Activated CD4-positive, alpha-beta T cell treated with anti-CD3 and anti-CD28 coated beads, Interleukin-2, amount 10 ng/mL, durations not matched to agents 7 days and 5 days (primary cell): ENCODE measurements at regions not wholly inside any gene's neighbourhood (a gene's known extent, or its start where the extent isn't known, plus 50 kb on each side); places are given as distances from the start of the nearest gene placed in this dataset.
A peak's percentile ranks its signal among the peaks of the same experiment; 100 is the strongest.
"Not testable (repeated sequence)": the region's sequence is repeated elsewhere in the genome, so short reads cannot be mapped to it uniquely, and the experiment has no call there.

Experiments
- CTCF ChIA-PET: fragments of 350-600 bp; sonication (Branson Sonifier 250); formaldehyde crosslinking; loops from one replicate; lab custom pipeline; 2021; ENCODE audit warnings: antibody characterized with exemption; lab: Charles Lee
- POLR2A ChIA-PET: fragments of 350-600 bp; sonication (Branson Sonifier 250); formaldehyde crosslinking; loops from one replicate; lab custom pipeline; 2021; ENCODE audit warnings: antibody characterized with exemption; lab: Charles Lee
- DNase-seq: peaks from one replicate; pipeline ENCODE4 v3.0.0-alpha.2; 2020
- H3K27ac Mint-ChIP-seq: one replicate; pipeline ENCODE4 v1.8.0; 2021; ENCODE audit warnings: mild to moderate bottlenecking, moderate library complexity, mixed read lengths
- H3K27me3 Mint-ChIP-seq: one replicate; pipeline ENCODE4 v1.8.0; 2021; ENCODE audit warnings: mixed read lengths
- H3K36me3 Mint-ChIP-seq: one replicate; pipeline ENCODE4 v1.8.0; 2021; ENCODE audit warnings: low read depth, mixed read lengths
- H3K4me1 Mint-ChIP-seq: one replicate; pipeline ENCODE4 v1.8.0; 2021; ENCODE audit warnings: mixed read lengths
- H3K4me3 Mint-ChIP-seq: one replicate; pipeline ENCODE4 v1.8.0; 2021; ENCODE audit warnings: mild to moderate bottlenecking, moderate library complexity, mixed read lengths
- H3K9me3 Mint-ChIP-seq: one replicate; pipeline ENCODE4 v1.8.0; 2021; ENCODE audit warnings: mixed read lengths

DNA sequence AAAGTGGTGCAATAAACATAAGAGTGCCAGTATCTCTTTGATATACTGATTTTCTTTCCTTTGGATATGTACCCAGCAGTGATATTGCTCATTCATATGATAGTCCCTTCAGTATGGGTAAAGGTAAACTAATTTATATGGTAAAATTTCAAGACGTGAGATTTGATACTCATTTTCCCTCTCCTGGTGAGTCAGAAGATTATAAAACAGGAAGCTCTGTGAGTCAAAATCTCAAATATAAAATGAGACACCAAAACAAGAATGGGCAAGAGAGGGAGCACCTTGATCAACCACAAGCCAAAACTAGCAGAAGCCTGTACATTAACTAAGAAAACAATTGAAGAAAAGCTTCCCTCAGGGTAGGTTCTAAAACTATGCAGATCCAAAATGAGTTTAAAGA lies 216.3 kb downstream of the SLITRK6 start:
- Mint-ChIP-seq H3K27ac (no peak overlapping the region), H3K4me3 (no peak overlapping the region), H3K27me3 (no peaks in the 10 kb centered on the region), H3K4me1 (no peaks in the 10 kb centered on the region), H3K36me3 (no peaks in the 10 kb centered on the region), H3K9me3 (peaks cover 2% of the 10 kb centered on the region)
- DNase-seq, result no peak
- POLR2A ChIA-PET, result no interaction called here
- CTCF ChIA-PET, result no interaction called here

DNA sequence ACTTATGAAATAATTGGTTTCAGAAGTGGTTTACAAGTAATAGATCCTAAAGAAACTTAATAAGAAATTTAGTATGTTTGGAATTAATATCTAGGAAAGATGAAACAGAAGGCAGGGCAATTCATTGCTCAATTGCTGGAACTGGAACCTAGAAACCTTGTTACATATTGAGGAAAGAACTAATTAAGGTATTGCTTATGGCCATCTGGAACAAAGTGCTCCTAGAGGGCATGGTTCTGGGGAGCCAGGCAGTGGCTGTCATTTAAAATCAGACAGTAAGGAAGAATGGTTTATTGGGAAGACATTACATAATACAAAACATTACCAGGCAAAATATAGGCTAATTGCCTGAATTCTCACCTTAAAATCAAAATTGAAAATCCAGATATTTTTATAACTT lies 224.1 kb downstream of the SLITRK6 start:
- Mint-ChIP-seq H3K4me3 (no peak overlapping the region), H3K27ac (no peak overlapping the region), H3K27me3 (no peaks in the 10 kb centered on the region), H3K36me3 (no peaks in the 10 kb centered on the region), H3K4me1 (no peaks in the 10 kb centered on the region), H3K9me3 (no peaks in the 10 kb centered on the region)
- CTCF ChIA-PET, result no interaction called here
- no peak for DNase-seq
- POLR2A ChIA-PET, result no interaction called here

DNA sequence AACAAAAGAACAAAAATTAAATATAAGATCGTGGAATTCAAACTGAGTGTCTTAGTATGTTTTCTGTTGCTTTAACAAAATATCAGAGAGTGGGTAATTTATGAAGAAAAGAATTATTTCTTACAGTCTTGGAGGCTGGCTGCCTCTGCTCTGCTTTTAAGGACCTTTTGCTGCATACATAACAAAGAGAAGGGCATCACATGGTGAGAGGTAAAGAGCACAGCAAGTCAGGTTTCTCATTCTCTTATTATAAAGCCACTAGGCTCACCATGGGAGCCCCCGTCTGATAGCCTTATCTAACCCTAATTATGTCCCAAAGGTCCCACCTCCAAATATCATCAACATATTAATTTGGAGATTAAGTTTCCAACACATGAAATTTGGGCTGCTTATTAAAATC lies 231.3 kb downstream of the SLITRK6 start:
- CTCF ChIA-PET, result interaction anchor here (0.6 kb wide), 1 partner anchor 117 kb away, joined by 3 read pairs; no protein-coding TSS in a partner anchor
- POLR2A ChIA-PET, result no interaction called here
- Mint-ChIP-seq H3K27me3 (no peaks in the 10 kb centered on the region), H3K36me3 (no peaks in the 10 kb centered on the region), H3K9me3 (no peaks in the 10 kb centered on the region), H3K27ac (no peak overlapping the region), H3K4me3 (no peak overlapping the region), H3K4me1 (no peaks in the 10 kb centered on the region)
- no peak for DNase-seq

DNA sequence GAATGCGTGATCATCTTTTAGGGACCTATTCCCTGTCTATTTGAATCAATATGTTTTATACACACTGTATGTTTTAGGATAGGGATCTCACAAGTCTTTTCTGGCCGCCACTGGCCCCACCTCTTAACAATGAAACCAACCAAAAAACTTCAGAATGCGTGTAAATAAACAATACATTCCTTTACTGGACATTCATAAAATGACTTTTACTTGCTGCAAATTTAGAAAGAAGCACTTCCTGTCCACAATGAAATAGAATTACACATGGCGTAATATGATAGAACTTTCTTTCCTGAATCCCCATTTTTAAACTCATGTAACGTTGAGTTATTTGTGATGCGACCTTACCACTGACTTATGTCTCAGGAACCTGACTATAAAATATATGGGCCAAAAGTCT lies 233.6 kb downstream of the SLITRK6 start:
- Mint-ChIP-seq H3K27me3 (no peaks in the 10 kb centered on the region), H3K27ac (no peak overlapping the region), H3K4me1 (no peaks in the 10 kb centered on the region), H3K4me3 (no peak overlapping the region), H3K36me3 (no peaks in the 10 kb centered on the region), H3K9me3 (no peaks in the 10 kb centered on the region)
- DNase-seq, result no peak
- CTCF ChIA-PET, result no interaction called here
- POLR2A ChIA-PET, result no interaction called here

DNA sequence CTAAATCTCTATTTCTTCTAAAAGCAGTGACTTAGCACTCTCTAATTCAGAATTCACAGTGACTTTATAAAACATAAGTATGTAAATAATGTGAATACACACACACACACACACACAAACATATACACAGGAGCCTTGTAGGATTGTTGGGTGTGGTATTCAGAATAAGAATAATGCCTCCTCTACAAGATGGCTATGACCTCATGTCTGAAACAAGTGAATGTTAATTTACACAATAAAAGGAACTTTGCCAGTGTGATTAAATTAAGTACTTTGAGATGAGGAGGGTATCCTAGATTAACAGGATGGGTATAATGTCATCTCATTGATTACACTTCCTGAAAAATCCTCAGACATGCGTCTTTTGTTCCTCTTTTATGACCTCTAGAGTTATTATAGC lies 234.6 kb downstream of the SLITRK6 start:
- no peaks in the 10 kb centered on the region for H3K27me3 Mint-ChIP-seq
- no peaks in the 10 kb centered on the region for H3K9me3 Mint-ChIP-seq
- H3K36me3 Mint-ChIP-seq, result no peaks in the 10 kb centered on the region
- POLR2A ChIA-PET, result no interaction called here
- H3K27ac Mint-ChIP-seq, result no peak overlapping the region
- H3K4me3 Mint-ChIP-seq, result no peak overlapping the region
- DNase-seq, result no peak
- CTCF ChIA-PET, result no interaction called here
- no peaks in the 10 kb centered on the region for H3K4me1 Mint-ChIP-seq

DNA sequence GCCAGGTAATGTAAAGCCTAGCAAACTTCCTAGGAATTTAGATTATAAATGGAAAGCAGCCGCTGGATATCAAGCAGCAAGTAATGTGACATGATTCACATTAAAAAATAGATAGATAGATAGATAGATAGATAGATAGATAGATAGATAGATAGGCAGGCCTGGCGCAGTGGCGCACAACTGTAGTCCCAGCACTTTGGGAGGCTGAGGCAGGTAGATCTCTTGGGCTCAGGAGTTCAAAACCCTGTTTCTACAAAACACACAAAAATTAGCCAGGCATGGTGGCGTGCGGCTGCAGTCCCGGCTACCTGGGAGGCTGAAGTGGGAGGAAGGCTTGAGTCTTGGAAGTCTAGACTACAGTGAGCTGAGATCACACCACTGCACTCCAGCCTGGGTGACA lies 236.9 kb downstream of the SLITRK6 start:
- ChIA-PET POLR2A (no interaction called here), CTCF (no interaction called here)
- no peaks in the 10 kb centered on the region for H3K27me3 Mint-ChIP-seq
- no peak for DNase-seq
- no peak overlapping the region for H3K27ac Mint-ChIP-seq
- no peaks in the 10 kb centered on the region for H3K9me3 Mint-ChIP-seq
- no peaks in the 10 kb centered on the region for H3K4me1 Mint-ChIP-seq
- no peaks in the 10 kb centered on the region for H3K36me3 Mint-ChIP-seq
- H3K4me3 Mint-ChIP-seq, result no peak overlapping the region

DNA sequence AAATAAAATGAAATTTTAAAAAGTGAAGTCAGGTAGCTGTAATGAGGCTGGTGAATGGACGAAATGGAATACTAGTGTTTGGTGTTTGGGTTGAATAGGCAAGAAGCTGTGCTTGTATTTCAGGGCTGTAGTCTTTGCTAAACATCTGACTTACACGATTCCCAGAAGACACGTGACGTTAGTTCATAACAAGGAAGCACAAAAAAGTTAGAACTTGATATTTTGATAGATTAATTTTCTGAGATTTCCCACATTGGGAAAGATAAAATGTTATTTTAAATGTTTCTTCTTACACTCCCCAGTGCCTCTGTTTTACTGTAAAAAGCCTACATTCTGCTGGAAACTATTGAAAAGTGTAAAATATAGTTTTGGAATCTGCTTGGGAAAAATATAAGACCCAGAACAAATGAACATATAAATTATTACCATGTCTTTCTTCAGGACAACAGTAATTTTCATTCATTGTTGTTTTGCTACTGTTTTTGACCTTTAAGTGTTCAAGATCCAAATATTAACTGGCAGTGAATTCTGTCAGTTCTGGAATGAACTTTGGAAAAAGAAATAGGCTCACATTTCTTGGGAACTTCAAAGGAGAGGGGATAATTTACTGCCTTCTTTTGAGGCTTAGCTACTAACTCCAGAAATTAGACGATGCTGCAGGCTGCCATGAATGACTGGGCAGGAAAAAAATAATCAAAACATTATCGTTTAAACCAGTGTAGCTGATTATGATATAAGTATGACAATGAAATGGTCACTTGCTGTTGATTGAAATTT lies 241.3 kb downstream of the SLITRK6 start:
- Mint-ChIP-seq H3K4me1 (no peaks in the 10 kb centered on the region), H3K36me3 (no peaks in the 10 kb centered on the region)
- POLR2A ChIA-PET, result no interaction called here

DNA sequence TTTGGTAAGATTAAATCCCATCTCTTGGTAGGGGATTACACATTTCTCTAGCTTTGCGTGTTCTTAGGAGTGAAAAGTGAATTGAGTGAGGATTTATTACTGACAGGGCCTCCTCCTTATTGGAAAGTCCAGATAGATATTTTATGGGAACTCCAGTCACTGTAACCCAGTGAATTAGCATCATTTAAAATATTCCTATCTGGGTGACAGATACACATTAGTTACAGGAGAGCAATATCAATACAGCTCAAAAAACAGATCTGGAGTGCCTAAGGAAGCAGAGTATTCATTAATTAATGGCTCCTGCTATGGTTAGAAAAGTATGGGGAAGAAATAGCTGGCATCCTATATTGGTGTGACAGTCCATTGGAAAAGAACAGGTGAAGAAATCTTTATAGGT lies 248.2 kb downstream of the SLITRK6 start:
- H3K27ac Mint-ChIP-seq, result no peak overlapping the region
- H3K4me1 Mint-ChIP-seq, result no peaks in the 10 kb centered on the region
- ChIA-PET POLR2A (no interaction called here), CTCF (no interaction called here)
- H3K36me3 Mint-ChIP-seq, result no peaks in the 10 kb centered on the region
- no peak overlapping the region for H3K4me3 Mint-ChIP-seq
- no peaks in the 10 kb centered on the region for H3K27me3 Mint-ChIP-seq
- H3K9me3 Mint-ChIP-seq, result peaks cover 10% of the 10 kb centered on the region
- no peak for DNase-seq

More for the DNA sequence above, 241.3 kb downstream of the SLITRK6 start:
- H3K4me3 Mint-ChIP-seq, result no peak overlapping the region
- CTCF ChIA-PET, result no interaction called here
- no peaks in the 10 kb centered on the region for H3K27me3 Mint-ChIP-seq
- no peak overlapping the region for H3K27ac Mint-ChIP-seq
- DNase-seq, result no peak
- no peaks in the 10 kb centered on the region for H3K9me3 Mint-ChIP-seq

DNA sequence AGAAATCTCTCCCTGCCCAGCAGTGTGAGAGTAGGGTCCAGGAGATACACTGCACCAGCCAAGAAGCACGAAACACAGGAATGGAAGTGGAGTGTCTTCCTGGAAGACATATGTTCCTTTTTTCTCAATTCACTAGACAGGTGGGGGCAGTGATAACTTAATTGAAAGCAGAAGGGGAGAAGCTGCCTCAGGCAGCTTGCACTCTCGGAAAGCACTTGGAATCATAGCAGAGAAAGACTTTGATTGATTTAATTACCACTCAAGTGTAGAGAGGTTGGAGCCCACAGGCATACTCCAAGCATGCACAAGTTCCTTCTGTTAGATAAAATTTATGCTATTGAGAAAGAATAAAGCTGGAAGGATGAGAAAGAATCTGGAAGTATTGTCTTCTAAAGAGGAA lies 249.4 kb downstream of the SLITRK6 start:
- ChIA-PET CTCF (no interaction called here), POLR2A (no interaction called here)
- Mint-ChIP-seq H3K36me3 (no peaks in the 10 kb centered on the region), H3K4me1 (no peaks in the 10 kb centered on the region), H3K9me3 (peaks cover 11% of the 10 kb centered on the region), H3K27me3 (no peaks in the 10 kb centered on the region), H3K4me3 (no peak overlapping the region), H3K27ac (no peak overlapping the region)
- DNase-seq, result no peak

DNA sequence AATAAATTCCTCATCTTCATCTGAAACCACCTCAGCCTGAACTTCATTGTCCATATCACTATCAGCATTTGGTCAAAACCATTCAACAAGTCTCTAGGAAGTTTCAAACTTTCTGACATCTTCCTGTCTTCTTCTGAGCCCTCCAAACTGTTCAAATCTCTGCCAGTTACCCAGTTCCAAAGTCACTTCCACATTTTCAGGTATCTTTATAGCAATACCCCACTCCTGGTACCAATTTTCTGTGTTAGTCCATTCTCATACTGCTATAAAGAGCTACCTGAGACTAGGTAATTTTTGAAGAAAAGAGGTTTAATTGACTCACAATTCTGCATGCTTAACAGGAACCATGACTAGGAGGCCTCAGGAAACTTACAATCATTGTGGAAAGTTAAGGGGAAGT lies 250.4 kb downstream of the SLITRK6 start:
- H3K36me3 Mint-ChIP-seq, CTCF ChIA-PET, H3K4me3 Mint-ChIP-seq, POLR2A ChIA-PET, H3K4me1 Mint-ChIP-seq, H3K27ac Mint-ChIP-seq, H3K27me3 Mint-ChIP-seq, DNase-seq: not testable (repeated sequence)
- H3K9me3 Mint-ChIP-seq, result peaks cover 13% of the 10 kb centered on the region

DNA sequence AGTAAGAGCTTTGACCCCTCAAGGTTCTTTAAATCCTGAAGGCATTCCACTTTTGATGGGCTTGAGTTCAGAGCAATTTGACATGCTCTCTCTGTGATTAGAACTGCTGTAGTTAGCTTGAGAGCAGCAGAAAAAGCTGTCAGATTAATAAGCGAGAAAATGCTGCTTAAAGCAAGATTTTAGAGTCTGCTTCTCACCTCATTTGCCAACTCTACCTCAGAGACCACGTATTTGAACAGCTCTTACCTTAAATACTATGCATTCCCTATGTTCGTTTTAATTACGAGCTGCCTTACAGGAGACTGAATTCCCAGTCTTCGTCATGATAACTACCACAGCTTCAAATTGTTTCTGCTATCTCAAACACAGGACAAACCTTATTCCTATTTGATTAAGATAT lies 253.4 kb downstream of the SLITRK6 start:
- ChIA-PET POLR2A (no interaction called here), CTCF (no interaction called here)
- no peaks in the 10 kb centered on the region for H3K36me3 Mint-ChIP-seq
- H3K27ac Mint-ChIP-seq, result no peak overlapping the region
- no peaks in the 10 kb centered on the region for H3K27me3 Mint-ChIP-seq
- peaks cover 15% of the 10 kb centered on the region for H3K9me3 Mint-ChIP-seq
- peaks cover 12% of the 10 kb centered on the region for H3K4me1 Mint-ChIP-seq
- no peak overlapping the region for H3K4me3 Mint-ChIP-seq
- DNase-seq, result no peak

DNA sequence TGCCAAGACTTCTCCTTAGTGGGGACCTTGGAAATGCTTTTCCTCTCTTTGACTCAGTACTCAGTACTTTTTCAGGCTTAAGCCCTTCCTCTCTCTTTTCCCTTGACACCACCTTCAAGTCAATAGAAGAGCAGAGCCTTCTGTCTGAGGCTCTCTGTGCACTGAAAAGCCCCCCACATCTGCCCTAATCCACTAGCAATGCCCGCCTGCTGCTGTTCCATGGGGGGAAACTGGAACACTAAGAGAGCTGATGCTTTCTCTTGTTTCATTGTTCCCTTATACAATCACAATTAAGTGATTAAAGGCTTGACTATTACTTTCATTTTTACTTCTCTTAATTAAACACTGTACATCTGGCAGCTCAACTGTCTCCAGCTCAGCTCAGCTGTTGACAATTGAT lies 254.5 kb downstream of the SLITRK6 start:
- Mint-ChIP-seq H3K4me1 (peaks cover 12% of the 10 kb centered on the region), H3K9me3 (peaks cover 15% of the 10 kb centered on the region), H3K36me3 (no peaks in the 10 kb centered on the region), H3K27me3 (no peaks in the 10 kb centered on the region), H3K27ac (no peak overlapping the region), H3K4me3 (no peak overlapping the region)
- ChIA-PET POLR2A (no interaction called here), CTCF (no interaction called here)
- no peak for DNase-seq

DNA sequence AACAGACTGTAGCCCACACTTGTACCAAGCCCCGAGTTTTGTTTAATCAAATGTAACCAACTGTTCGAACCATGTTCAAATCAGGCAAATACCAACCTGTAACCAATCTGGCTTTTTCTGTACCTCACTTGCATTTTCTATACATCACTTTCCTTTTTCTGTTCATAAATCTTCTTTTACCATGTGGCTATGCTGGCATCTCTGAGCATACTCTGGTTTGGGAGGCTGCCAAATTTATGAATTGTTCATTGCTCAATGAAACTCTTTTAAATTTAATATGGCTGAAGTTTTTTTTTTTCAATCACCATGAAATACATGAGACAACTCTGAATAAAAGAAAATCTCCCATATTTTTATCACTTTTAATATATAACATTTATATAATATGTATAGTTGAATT lies 256.1 kb downstream of the SLITRK6 start:
- no peak overlapping the region for H3K4me3 Mint-ChIP-seq
- H3K27me3 Mint-ChIP-seq, result no peaks in the 10 kb centered on the region
- peaks cover 12% of the 10 kb centered on the region for H3K4me1 Mint-ChIP-seq
- CTCF ChIA-PET, result no interaction called here
- no peak for DNase-seq
- no peaks in the 10 kb centered on the region for H3K36me3 Mint-ChIP-seq
- H3K27ac Mint-ChIP-seq, result no peak overlapping the region
- peaks cover 6% of the 10 kb centered on the region for H3K9me3 Mint-ChIP-seq
- POLR2A ChIA-PET, result no interaction called here

DNA sequence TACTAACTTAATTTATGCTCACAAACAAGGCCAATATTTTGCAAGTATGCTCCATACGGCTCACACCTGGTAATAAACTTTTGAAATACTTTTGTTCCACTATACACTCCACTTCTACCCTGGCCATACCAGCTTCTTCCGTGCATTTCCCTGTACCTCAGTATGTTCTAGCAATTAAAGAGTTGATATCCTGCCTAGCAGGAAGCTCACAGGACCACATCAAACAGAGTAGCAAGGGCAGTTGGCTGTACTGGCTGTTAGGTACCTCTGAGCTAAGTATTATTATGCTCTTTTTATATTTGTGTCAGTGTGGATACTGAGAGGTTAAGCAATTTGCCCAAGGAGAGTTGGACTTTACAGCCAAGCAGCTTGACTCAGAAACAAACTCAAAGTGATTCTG lies 257.7 kb downstream of the SLITRK6 start:
- Mint-ChIP-seq H3K27ac (no peak overlapping the region), H3K27me3 (no peaks in the 10 kb centered on the region), H3K9me3 (peaks cover 6% of the 10 kb centered on the region), H3K36me3 (no peaks in the 10 kb centered on the region), H3K4me1 (peaks cover 12% of the 10 kb centered on the region), H3K4me3 (no peak overlapping the region)
- DNase-seq, result peak; percentile 22
- ChIA-PET CTCF (no interaction called here), POLR2A (no interaction called here)
